Activated T-cell treated with anti-CD3 and anti-CD28 coated beads for 1 hour (primary cell): ENCODE measurements at regions not wholly inside any gene's neighbourhood (a gene's known extent, or its start where the extent isn't known, plus 50 kb on each side); places are given as distances from the start of the nearest gene placed in this dataset.
"Not testable (repeated sequence)": the region's sequence is repeated elsewhere in the genome, so short reads cannot be mapped to it uniquely, and the experiment has no call there.

Source experiments
- DNase-seq: peaks from one replicate; pipeline ENCODE4 v3.0.0-alpha.2; 2020; ENCODE audit warnings: low read depth

- DNase-seq, result no peak
Observed at GRCh38 chr2:76008001-76008702, 297.4 kb upstream of the GCFC2 start.

- no peak for DNase-seq
Observed at GRCh38 chr2:76000425-76000824, 289.7 kb upstream of the GCFC2 start.

GRCh38 chr2:75998451-75998850 lies 287.7 kb upstream of the GCFC2 start:
- no peak for DNase-seq

GRCh38 chr2:75994759-75995158 lies 284.0 kb upstream of the GCFC2 start:
- DNase-seq, result no peak

GRCh38 chr2:75988622-75989021 lies 277.9 kb upstream of the GCFC2 start:
- not testable (repeated sequence) for DNase-seq

- DNase-seq, result no peak
Observed at GRCh38 chr2:75986617-75987016, 275.9 kb upstream of the GCFC2 start.

GRCh38 chr2:75982719-75983118 lies 272.0 kb upstream of the GCFC2 start:
- no peak for DNase-seq

- no peak for DNase-seq
Observed at GRCh38 chr2:75964646-75965045, 253.9 kb upstream of the GCFC2 start.

- DNase-seq, result no peak
Observed at GRCh38 chr2:75960472-75961009, 249.8 kb upstream of the GCFC2 start.

GRCh38 chr2:75959724-75960471 lies 249.2 kb upstream of the GCFC2 start:
- DNase-seq, result no peak

- DNase-seq, result no peak
Observed at GRCh38 chr2:75954761-75955160, 244.0 kb upstream of the GCFC2 start.

- no peak for DNase-seq
Observed at GRCh38 chr2:75952173-75952572, 241.5 kb upstream of the GCFC2 start.

GRCh38 chr2:75949385-75950030 lies 238.8 kb upstream of the GCFC2 start:
- no peak for DNase-seq

- DNase-seq, result no peak
Observed at GRCh38 chr2:75936311-75936710, 225.6 kb upstream of the GCFC2 start.

- no peak for DNase-seq
Observed at GRCh38 chr2:75932996-75933395, 222.3 kb upstream of the GCFC2 start.

GRCh38 chr2:75928093-75928492 lies 217.4 kb upstream of the GCFC2 start:
- DNase-seq, result no peak

GRCh38 chr2:75925331-75926024 lies 214.8 kb upstream of the GCFC2 start:
- DNase-seq, result no peak

- no peak for DNase-seq
Observed at GRCh38 chr2:75922191-75922590, 211.5 kb upstream of the GCFC2 start.

- no peak for DNase-seq
Observed at GRCh38 chr2:75920859-75921551, 210.3 kb upstream of the GCFC2 start.

- DNase-seq, result no peak
Observed at GRCh38 chr2:75915851-75916634, 205.3 kb upstream of the GCFC2 start.
